ENCODE measurements at regions not wholly inside any gene's neighbourhood (a gene's known extent, or its start where the extent isn't known, plus 50 kb on each side); places are given as distances from the start of the nearest gene placed in this dataset.

GRCh38 chr2:128473175-128474035 lies 154.7 kb upstream of the HS6ST1 start:
- Histone ChIP-seq H3K27ac (ENCODE audit: insufficient read depth, low read length, poor library complexity, severe bottlenecking) (no peak overlapping the region), H3K4me3 (ENCODE audit: insufficient read depth, low read depth, low read length, poor library complexity, severe bottlenecking) (no peak overlapping the region), H3K4me1 (ENCODE audit: control insufficient read depth, insufficient read depth, low read length, poor library complexity, severe bottlenecking) (no peaks in the 10 kb centered on the region), H3K27me3 (replicated peaks; ENCODE audit: control insufficient read depth, insufficient read depth, low read length, poor library complexity, severe bottlenecking) (peaks cover 4% of the 10 kb centered on the region), H3K36me3 (ENCODE audit: control insufficient read depth, insufficient read depth, low read length) (no peaks in the 10 kb centered on the region), H3K9me3 (ENCODE audit: control insufficient read depth, low read length) (peaks cover 3% of the 10 kb centered on the region)
- no peak for DNase-seq

DNA sequence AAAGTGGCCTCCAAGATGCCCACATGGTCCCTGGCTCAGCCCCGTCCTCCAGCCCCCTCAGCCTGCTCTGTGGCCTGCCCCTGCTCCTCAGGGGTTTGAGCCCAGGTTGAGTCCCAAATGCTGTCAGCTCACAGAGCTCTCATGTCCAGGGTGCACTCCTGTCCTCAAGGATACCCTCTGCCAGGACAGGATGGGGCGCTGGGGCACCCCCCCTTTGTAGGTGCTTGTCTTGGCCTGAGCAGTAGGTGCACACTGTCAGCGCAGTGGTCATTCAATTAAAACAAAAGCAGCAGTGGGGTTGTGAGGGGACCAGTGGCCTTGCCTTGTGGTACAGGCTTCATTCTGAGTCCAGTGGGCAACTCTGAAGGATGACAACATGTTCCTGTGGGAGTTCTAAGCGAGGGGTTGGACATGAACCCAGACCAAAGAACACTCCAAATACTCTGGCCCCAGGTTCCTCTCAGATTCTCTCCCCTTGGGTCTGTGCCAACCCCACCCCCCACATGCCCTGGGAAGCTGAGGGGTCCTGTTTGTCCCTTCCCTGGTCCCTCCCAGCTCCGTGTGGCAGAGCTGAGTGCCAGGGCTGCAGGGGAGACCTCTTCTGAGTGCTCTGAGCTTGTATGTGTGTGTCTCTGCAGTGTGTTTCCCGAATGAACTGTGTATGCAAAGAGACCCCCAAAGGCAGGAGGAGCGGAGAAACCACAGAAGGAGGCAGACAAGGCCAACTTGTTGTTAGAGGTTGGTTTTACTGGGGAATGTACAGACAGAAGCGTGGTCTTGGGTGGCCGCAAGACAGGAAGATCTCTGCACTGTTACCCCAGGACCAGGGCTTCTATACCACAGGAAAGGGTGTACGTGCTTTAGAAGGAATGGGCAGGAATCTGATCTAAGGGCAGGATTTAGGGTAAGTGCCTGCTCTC lies 155.6 kb upstream of the HS6ST1 start:
- Histone ChIP-seq H3K27ac (ENCODE audit: insufficient read depth, low read length, poor library complexity, severe bottlenecking) (no peak overlapping the region), H3K9me3 (ENCODE audit: control insufficient read depth, low read length) (peaks cover 3% of the 10 kb centered on the region), H3K27me3 (replicated peaks; ENCODE audit: control insufficient read depth, insufficient read depth, low read length, poor library complexity, severe bottlenecking) (peaks cover 4% of the 10 kb centered on the region), H3K4me3 (ENCODE audit: insufficient read depth, low read depth, low read length, poor library complexity, severe bottlenecking) (no peak overlapping the region), H3K36me3 (ENCODE audit: control insufficient read depth, insufficient read depth, low read length) (no peaks in the 10 kb centered on the region), H3K4me1 (ENCODE audit: control insufficient read depth, insufficient read depth, low read length, poor library complexity, severe bottlenecking) (no peaks in the 10 kb centered on the region)
- no peak for DNase-seq

GRCh38 chr2:128474962-128475361 lies 156.3 kb upstream of the HS6ST1 start:
- no peaks in the 10 kb centered on the region for H3K4me1 ChIP-seq (ENCODE audit: control insufficient read depth, insufficient read depth, low read length, poor library complexity, severe bottlenecking)
- no peak for DNase-seq
- H3K27me3 ChIP-seq (replicated peaks; ENCODE audit: control insufficient read depth, insufficient read depth, low read length, poor library complexity, severe bottlenecking) = peaks cover 4% of the 10 kb centered on the region
- no peaks in the 10 kb centered on the region for H3K9me3 ChIP-seq (ENCODE audit: control insufficient read depth, low read length)
- H3K36me3 ChIP-seq (ENCODE audit: control insufficient read depth, insufficient read depth, low read length) = no peaks in the 10 kb centered on the region
- no peak overlapping the region for H3K4me3 ChIP-seq (ENCODE audit: insufficient read depth, low read depth, low read length, poor library complexity, severe bottlenecking)
- H3K27ac ChIP-seq (ENCODE audit: insufficient read depth, low read length, poor library complexity, severe bottlenecking) = no peak overlapping the region

DNA sequence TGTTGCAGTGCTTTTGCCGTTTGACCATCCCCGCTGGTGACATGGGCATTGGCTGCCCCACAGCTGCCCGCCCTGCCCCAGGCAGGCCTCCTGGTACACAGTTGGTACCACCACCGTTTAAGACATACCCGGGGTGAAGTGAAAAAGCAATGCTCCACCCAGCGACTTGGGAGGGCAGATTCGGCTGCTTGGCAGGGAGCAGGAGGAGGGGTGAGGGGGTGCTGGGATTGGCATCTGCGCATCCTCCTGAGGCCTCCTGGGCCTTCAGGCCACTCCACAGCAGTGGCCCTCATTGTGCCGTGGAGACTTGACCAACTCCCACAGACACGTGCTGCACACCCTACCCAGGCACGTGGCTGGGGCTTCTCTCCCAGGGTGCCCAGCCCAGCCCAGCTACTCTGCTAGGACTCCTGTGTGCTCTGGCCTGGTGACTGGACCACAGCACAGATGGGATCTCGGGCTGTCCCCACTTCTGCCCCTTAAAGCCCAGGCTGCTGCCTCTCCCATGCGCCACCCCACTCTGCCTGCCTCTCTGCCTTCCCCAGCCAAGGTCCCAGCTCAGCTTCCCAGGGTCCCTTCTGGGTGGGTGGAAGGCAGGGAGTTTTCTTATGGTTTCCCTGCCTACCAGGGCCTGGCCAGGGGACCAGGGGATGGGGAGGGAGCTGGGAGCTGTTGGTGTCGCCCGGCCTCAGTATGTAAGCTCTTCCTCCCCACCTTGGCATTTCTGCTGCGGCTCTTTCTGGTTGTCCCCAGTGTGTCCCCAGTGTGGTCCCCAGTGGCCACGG lies 157.0 kb upstream of the HS6ST1 start:
- Histone ChIP-seq H3K27ac (ENCODE audit: insufficient read depth, low read length, poor library complexity, severe bottlenecking) (no peak overlapping the region), H3K9me3 (ENCODE audit: control insufficient read depth, low read length) (no peaks in the 10 kb centered on the region)

GRCh38 chr2:128477026-128477820 lies 158.6 kb upstream of the HS6ST1 start:
- Histone ChIP-seq H3K36me3 (ENCODE audit: control insufficient read depth, insufficient read depth, low read length) (no peaks in the 10 kb centered on the region), H3K4me1 (ENCODE audit: control insufficient read depth, insufficient read depth, low read length, poor library complexity, severe bottlenecking) (no peaks in the 10 kb centered on the region), H3K9me3 (ENCODE audit: control insufficient read depth, low read length) (no peaks in the 10 kb centered on the region), H3K27me3 (replicated peaks; ENCODE audit: control insufficient read depth, insufficient read depth, low read length, poor library complexity, severe bottlenecking) (peaks cover 4% of the 10 kb centered on the region), H3K27ac (ENCODE audit: insufficient read depth, low read length, poor library complexity, severe bottlenecking) (no peak overlapping the region), H3K4me3 (ENCODE audit: insufficient read depth, low read depth, low read length, poor library complexity, severe bottlenecking) (no peak overlapping the region)
- no peak for DNase-seq

More for the DNA sequence above, 157.0 kb upstream of the HS6ST1 start:
- no peak overlapping the region for H3K4me3 ChIP-seq (ENCODE audit: insufficient read depth, low read depth, low read length, poor library complexity, severe bottlenecking)
- no peak for DNase-seq
- H3K36me3 ChIP-seq (ENCODE audit: control insufficient read depth, insufficient read depth, low read length) = no peaks in the 10 kb centered on the region
- H3K4me1 ChIP-seq (ENCODE audit: control insufficient read depth, insufficient read depth, low read length, poor library complexity, severe bottlenecking) = no peaks in the 10 kb centered on the region
- peaks cover 4% of the 10 kb centered on the region for H3K27me3 ChIP-seq (replicated peaks; ENCODE audit: control insufficient read depth, insufficient read depth, low read length, poor library complexity, severe bottlenecking)

- DNase-seq = no peak
- H3K4me3 ChIP-seq (ENCODE audit: insufficient read depth, low read depth, low read length, poor library complexity, severe bottlenecking) = no peak overlapping the region
- H3K27ac ChIP-seq (ENCODE audit: insufficient read depth, low read length, poor library complexity, severe bottlenecking) = no peak overlapping the region
- H3K9me3 ChIP-seq (ENCODE audit: control insufficient read depth, low read length) = no peaks in the 10 kb centered on the region
- H3K4me1 ChIP-seq (ENCODE audit: control insufficient read depth, insufficient read depth, low read length, poor library complexity, severe bottlenecking) = no peaks in the 10 kb centered on the region
- peaks cover 4% of the 10 kb centered on the region for H3K27me3 ChIP-seq (replicated peaks; ENCODE audit: control insufficient read depth, insufficient read depth, low read length, poor library complexity, severe bottlenecking)
- H3K36me3 ChIP-seq (ENCODE audit: control insufficient read depth, insufficient read depth, low read length) = no peaks in the 10 kb centered on the region
Observed at GRCh38 chr2:128477891-128478290, 159.2 kb upstream of the HS6ST1 start.

DNA sequence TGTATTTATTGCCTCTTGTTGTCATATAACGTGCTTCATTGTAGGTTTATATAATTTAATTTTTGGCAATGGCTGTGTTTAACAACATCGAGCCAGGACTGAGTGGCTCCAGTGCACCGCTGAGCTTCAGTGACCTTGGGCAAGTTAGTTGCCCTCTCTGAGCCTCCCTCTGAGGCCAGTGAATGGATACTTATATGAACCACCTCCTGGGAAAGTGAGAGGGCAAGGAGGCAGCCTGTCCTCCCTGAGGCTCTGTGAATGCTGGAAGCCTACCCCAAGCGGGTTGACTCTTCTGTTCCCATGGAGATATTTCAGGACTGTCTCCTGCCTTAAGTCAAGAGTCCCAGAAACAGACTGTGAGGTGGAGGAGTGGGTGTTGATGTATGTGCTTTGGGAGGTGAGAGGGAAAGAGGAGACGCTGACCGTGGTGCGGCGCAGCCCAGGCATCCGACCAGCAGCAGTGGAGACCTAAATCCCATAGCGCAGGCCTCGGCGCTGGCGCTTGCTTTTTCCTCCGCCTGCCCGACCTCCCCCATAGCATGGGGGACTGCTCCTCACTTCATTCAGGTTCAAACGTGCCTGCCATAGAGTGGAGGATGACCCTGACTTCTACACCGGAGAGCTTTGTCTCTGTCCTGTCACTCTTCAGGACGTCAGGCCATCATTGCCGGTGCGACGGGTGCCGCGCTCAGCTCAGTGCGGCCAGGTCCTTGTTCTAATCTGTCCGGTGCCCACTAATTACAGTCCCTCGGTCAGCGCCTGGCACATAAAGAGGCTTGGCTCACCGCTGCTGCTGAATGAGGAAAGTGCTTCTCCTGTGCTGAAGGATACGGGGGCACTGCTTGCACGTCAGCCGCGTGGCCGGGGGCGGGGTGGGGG lies 167.3 kb upstream of the HS6ST1 start:
- Histone ChIP-seq H3K4me3 (ENCODE audit: insufficient read depth, low read depth, low read length, poor library complexity, severe bottlenecking) (no peak overlapping the region), H3K4me1 (ENCODE audit: control insufficient read depth, insufficient read depth, low read length, poor library complexity, severe bottlenecking) (no peaks in the 10 kb centered on the region), H3K36me3 (ENCODE audit: control insufficient read depth, insufficient read depth, low read length) (no peaks in the 10 kb centered on the region), H3K27me3 (replicated peaks; ENCODE audit: control insufficient read depth, insufficient read depth, low read length, poor library complexity, severe bottlenecking) (no peaks in the 10 kb centered on the region), H3K9me3 (ENCODE audit: control insufficient read depth, low read length) (no peaks in the 10 kb centered on the region), H3K27ac (ENCODE audit: insufficient read depth, low read length, poor library complexity, severe bottlenecking) (no peak overlapping the region)
- no peak for DNase-seq

GRCh38 chr2:128486640-128487375 lies 168.1 kb upstream of the HS6ST1 start:
- no peaks in the 10 kb centered on the region for H3K27me3 ChIP-seq (replicated peaks; ENCODE audit: control insufficient read depth, insufficient read depth, low read length, poor library complexity, severe bottlenecking)
- no peak overlapping the region for H3K27ac ChIP-seq (ENCODE audit: insufficient read depth, low read length, poor library complexity, severe bottlenecking)
- no peak overlapping the region for H3K4me3 ChIP-seq (ENCODE audit: insufficient read depth, low read depth, low read length, poor library complexity, severe bottlenecking)
- no peaks in the 10 kb centered on the region for H3K36me3 ChIP-seq (ENCODE audit: control insufficient read depth, insufficient read depth, low read length)
- no peaks in the 10 kb centered on the region for H3K4me1 ChIP-seq (ENCODE audit: control insufficient read depth, insufficient read depth, low read length, poor library complexity, severe bottlenecking)
- no peaks in the 10 kb centered on the region for H3K9me3 ChIP-seq (ENCODE audit: control insufficient read depth, low read length)
- DNase-seq = no peak
